ENCODE measurements at regions not wholly inside any gene's neighbourhood (a gene's known extent, or its start where the extent isn't known, plus 50 kb on each side); places are given as distances from the start of the nearest gene placed in this dataset.
"Not testable (repeated sequence)": the region's sequence is repeated elsewhere in the genome, so short reads cannot be mapped to it uniquely, and the experiment has no call there.

DNA sequence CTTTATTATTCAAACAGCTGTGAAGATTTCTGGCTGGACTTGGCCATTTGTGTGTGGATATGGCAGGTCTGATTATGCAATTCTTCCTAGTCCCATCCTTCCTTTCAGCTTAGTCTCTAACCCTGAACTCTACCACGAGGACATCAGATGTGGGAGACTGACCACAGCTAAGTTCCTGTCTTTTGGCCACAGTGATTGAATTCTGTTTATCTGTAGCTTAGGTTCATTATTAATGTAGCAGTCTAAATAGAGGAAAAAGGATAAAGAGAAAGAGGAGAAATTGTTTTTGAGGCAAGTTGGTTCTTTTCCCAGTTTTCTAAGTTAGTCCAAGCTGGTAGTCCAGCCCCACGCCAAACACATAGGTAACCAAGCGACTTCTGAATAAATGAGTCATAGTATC lies 598.9 kb downstream of the RFPL4B start:
- DNase-seq: no peak

DNA sequence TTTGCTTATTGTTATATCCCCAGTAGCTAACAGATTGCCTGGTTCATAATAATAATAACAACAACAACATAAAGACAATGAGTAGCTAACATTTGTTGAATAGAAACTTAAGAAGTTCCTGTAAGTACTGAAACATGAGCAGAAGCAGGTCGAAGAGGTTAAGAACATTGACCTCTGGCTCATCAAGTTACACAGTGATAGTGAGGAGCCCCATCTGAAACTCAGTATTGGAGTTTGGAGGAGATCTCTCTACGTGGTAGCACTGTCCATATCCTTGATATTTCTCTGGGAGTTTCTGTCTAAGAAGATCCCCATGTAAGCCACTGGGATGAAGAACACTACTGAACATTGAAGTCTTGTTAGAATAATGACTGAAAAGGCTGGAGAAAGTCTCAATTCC lies 600.4 kb downstream of the RFPL4B start:
- DNase-seq: no peak

- DNase-seq: no peak
Observed at GRCh38 chr6:112951829-112952228, 604.7 kb downstream of the RFPL4B start.

DNA sequence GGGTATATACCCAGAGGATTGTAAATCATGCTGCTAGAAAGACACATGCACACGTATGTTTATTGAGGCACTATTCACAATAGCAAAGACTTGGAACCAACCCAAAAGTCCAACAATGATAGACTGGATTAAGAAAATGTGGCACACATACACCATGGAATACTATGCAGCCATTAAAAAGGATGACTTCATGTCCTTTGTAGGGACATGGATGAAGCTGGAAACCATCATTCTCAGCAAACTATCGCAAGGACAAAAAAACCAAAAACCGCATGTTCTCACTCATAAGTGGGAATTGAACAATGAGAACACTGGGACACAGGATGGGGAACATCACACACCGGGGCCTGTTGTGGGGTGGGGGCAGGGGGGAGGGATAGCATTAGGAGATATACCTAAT lies 608.6 kb downstream of the RFPL4B start:
- not testable (repeated sequence) for DNase-seq

- DNase-seq: no peak
Observed at GRCh38 chr6:112956696-112957535, 609.8 kb downstream of the RFPL4B start.

GRCh38 chr6:112957536-112957916 lies 610.4 kb downstream of the RFPL4B start:
- no peak for DNase-seq

GRCh38 chr6:112960130-112960529 lies 613.0 kb downstream of the RFPL4B start:
- DNase-seq: not testable (repeated sequence)

DNA sequence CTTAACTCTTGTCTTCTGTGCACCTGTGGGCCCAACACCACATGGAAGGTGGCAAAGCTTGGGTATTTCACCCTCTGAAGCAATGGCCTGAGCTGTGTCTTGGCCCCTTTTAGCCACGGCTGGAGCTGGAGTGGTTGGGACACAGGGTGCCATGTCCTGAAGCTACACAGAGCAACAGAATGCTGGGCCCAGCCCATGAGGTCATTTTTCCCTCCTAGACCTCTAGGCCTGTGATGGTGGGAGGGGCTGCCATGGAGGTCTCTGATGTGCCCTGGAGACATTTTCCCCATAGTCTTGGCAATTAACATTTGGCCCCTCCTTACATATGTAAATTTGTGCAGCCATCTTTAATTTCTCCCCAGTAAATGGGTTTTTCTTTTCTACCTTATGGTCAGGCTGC lies 620.8 kb downstream of the RFPL4B start:
- no peak for DNase-seq

- no peak for DNase-seq
Observed at GRCh38 chr6:112971651-112972050, 624.5 kb downstream of the RFPL4B start.

DNA sequence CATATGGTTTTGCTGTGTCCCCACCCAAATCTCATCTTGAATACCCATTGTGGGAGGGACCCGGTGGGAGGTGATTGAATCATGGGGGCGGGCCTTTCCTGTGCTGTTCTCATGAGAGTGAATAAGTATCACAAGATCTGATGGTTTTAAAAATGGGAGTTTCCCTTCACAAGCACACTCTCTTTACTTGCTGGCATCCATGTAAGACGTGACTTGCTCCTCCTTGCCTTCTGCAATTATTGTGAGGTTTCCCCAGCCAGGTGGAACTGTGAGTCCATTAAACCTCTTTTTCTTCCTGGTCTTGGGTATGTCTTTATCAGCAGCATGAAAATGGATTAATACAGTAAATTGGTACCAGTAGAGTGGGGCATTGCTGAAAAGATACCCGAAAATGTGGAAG lies 627.8 kb downstream of the RFPL4B start:
- DNase-seq: not testable (repeated sequence)

DNA sequence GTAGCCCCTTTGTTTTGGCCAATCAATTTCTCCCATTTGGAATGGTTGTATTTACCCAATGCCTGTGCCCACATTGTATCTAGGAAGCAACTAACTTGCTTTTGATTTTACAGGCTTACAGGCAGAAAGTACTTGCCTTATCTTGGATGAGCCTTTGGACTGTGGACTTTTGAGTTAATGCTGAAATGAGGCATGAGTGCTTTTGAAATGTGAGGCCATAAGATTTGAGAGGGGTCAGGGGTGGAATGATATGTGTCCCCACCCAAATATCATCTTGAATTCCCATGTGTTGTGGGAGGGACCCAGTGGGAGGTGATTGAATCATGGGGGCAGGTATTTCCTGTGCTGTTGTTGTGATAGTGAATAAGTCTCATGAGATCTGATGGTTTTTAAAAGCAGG lies 629.4 kb downstream of the RFPL4B start:
- not testable (repeated sequence) for DNase-seq

DNA sequence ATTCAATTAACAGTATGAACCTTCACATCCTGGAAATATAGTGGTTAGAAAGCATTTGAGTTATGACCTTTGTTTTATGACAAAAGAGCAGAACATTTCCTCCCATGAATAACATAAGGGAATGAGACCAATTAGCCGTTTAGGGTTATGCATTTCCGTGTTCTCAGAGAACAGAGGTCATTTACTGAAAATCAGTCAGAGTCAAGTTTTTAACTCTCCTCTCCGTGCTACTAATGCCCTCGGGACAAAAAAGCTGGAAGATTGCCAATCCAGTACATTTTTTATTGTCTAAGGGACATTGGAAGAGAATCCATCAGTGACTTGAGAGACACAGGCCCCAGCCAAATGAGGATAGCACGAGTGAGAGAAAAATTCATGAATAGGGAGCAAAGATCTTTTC lies 632.7 kb downstream of the RFPL4B start:
- DNase-seq: no peak

- no peak for DNase-seq
Observed at GRCh38 chr6:112980676-112981075, 633.5 kb downstream of the RFPL4B start.

- DNase-seq: no peak
Observed at GRCh38 chr6:112983713-112984261, 636.7 kb downstream of the RFPL4B start.

DNA sequence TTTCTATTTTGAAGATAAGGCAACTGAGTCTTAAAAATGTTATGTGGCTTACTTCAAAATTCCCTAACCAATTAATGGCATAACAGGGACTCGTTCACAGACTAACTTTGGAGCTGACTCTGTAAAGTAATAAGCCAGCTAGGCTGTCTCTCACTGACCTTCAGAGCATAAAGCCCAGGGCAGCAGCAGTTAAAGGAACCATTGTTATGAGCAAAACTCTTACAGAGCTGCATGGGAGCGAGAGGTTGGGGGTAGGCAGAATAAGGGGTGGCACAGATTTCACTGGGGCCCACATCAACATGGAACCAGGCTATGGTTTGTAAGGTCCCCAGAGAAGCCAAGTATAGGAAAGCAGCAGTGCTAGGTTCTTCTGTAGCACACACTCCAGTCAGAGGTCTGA lies 637.8 kb downstream of the RFPL4B start:
- no peak for DNase-seq

GRCh38 chr6:112986321-112986720 lies 639.2 kb downstream of the RFPL4B start:
- DNase-seq: no peak

GRCh38 chr6:112988748-112989147 lies 641.6 kb downstream of the RFPL4B start:
- no peak for DNase-seq

GRCh38 chr6:112990971-112991370 lies 643.8 kb downstream of the RFPL4B start:
- no peak for DNase-seq

- DNase-seq: no peak
Observed at GRCh38 chr6:112991912-112992311, 644.8 kb downstream of the RFPL4B start.

- no peak for DNase-seq
Observed at GRCh38 chr6:112997421-112998085, 650.4 kb downstream of the RFPL4B start.

DNA sequence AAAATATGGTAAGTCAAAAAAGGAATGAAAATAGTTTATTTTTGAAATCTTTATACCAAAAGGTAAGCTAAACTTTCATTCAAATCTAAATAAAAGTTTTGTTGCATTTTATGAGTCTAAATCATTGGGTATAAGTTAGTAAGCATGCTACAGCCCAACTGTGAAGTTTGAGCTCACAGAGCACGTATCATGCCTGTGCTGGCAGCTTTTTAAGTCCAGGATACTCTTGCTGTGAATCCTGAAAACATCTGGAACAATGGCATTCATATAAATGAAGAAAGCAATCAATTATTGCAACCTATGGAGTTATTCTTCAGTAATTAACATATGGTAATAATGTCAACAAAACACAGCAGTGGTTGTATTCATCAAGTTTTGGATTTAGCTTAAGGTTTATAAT lies 656.9 kb downstream of the RFPL4B start:
- DNase-seq: no peak

GRCh38 chr6:113004470-113005270 lies 657.5 kb downstream of the RFPL4B start:
- no peak for DNase-seq

DNA sequence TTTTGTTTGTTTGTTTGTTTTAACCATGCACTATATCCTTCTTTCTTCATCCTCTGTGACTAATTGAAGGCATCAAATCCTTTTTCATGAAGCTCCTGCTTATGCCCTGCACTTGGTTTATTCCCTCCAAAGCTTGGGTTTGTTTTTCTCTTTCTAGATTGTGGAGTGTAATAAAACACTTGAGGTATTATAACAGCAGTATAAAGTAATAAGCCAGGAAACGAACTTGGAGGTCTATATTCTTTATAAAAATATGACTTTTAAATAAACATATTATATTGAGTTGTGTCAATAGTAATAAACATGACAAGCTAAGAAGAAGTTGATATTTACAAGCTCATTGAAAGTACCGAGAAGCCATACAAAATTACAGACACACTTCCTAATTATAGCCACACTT lies 659.4 kb downstream of the RFPL4B start:
- no peak for DNase-seq

All from DMS 273 treated with DMSO at 0.1 percent for 48 hours (cell line).